HFF-Myc (cell line): ENCODE measurements at regions not wholly inside any gene's neighbourhood (a gene's known extent, or its start where the extent isn't known, plus 50 kb on each side); places are given as distances from the start of the nearest gene placed in this dataset.

ENCODE experiments used
- DNase-seq: peaks from one replicate; pipeline ENCODE4 v3.0.0-alpha.2; 2011; ENCODE audit warnings: low read depth; ENCODE audit errors: extremely low read depth
- H3K4me3 ChIP-seq: replicated peaks from 2 replicates; pipeline ENCODE4 v1.5.1; 2011; ENCODE audit warnings: low read depth, mild to moderate bottlenecking, control low read depth, low read length
- TF ChIP-seq, protein P1 (sequence below): IDR thresholded peaks from 2 replicates; pipeline ENCODE4 v1.5.1; 2012; ENCODE audit warnings: mild to moderate bottlenecking, low read depth, low read length, control low read depth; ENCODE audit errors: missing control alignments

DNA sequence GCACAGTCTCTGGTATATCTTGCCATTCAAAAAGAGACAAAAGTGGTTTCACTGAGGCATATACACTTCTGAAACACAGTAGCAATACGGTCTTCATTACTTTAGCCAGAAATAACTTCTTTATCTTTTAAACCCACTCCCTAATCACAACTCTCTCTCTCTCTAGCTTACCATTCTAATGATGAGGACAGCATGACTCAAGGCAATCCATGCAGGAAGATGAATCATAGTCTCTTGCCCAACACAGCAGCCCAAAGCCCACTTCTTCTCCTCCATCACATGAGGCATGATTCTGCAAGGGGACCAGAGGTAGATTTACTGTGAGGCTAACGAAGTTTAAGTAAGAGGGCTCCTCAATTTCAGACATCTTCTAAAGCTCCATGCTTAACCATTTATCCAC, 285.0 kb upstream of the NR5A2 start:
- H3K4me3 ChIP-seq: no peak overlapping the region
- DNase-seq: peak; percentile 29
- TF ChIP-seq, protein P1, sequence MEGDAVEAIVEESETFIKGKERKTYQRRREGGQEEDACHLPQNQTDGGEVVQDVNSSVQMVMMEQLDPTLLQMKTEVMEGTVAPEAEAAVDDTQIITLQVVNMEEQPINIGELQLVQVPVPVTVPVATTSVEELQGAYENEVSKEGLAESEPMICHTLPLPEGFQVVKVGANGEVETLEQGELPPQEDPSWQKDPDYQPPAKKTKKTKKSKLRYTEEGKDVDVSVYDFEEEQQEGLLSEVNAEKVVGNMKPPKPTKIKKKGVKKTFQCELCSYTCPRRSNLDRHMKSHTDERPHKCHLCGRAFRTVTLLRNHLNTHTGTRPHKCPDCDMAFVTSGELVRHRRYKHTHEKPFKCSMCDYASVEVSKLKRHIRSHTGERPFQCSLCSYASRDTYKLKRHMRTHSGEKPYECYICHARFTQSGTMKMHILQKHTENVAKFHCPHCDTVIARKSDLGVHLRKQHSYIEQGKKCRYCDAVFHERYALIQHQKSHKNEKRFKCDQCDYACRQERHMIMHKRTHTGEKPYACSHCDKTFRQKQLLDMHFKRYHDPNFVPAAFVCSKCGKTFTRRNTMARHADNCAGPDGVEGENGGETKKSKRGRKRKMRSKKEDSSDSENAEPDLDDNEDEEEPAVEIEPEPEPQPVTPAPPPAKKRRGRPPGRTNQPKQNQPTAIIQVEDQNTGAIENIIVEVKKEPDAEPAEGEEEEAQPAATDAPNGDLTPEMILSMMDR: no peak

DNA sequence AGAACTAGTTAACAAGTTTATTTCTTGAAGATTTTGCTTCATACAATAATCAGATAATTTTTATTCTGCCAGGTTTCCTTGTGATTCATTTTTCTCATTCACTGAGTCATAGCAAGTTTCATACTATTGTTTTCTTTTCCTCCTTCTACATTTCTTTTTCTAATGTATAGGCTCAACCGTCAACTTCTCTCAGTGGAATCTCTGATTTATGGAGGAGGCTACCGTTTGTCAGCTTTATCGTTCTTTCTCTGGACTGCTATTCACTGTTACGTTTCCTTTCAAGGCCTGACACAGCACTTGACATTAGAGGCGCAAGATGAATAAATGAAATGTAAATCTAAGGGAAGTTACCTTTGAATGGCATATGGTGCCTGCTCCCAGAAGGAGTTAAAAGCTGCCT, 284.3 kb upstream of the NR5A2 start:
- TF ChIP-seq, protein P1: no peak
- H3K4me3 ChIP-seq: no peak overlapping the region
- DNase-seq: no peak

DNA sequence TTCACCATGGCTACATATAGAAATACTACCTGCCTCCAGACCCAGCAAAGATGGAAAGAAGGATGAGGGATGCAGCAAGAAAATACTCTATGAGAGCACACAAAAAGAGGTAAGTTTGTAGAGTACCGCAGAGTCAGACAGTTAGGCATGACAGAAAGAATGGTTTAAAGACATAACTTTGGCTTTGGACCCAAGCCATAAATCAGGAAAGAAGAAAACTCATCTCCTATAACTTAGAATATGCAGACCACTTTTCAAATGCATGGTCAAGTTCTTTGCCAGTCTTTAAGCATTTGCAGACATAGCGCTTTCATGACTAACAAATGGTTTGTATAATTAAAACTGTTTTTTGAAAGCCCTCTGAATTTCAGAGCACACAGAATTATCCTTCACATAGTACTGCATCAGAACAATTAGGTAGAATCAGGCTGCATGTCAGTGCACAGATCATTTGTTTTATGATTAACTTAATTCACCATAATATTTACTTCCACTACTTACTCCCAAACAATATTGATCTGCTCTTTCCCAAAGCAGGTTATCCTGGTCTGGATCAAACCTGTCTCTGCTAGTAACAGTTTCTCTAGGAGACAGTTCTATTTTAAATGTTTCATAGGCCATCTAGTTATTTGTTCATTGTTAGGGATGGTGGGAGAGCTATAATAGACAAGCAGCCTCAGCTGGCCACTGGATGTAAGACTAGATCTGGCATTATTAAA, 280.7 kb upstream of the NR5A2 start:
- H3K4me3 ChIP-seq: no peak overlapping the region
- TF ChIP-seq, protein P1: no peak
- no peak for DNase-seq

DNA sequence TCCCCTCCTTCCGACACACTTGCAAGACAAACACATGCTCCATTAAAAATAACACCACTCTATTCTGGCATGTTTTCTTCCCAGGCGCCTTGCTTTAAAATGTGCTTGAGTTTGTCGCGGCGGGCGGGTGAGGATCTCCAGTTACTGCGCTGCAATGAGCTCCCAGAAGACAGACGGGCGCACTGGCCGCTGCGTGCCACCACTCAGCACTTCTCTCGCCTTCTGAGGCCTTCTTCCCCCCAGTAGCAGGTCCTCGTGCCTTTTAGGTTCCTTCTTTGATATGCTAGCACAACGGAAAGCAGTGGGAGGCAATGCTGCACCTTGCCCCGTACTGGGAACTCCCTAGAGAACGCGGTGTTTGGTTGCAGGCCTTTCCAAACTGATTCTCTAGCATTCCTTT, 279.5 kb upstream of the NR5A2 start:
- no peak overlapping the region for H3K4me3 ChIP-seq
- TF ChIP-seq, protein P1: no peak
- DNase-seq: no peak

DNA sequence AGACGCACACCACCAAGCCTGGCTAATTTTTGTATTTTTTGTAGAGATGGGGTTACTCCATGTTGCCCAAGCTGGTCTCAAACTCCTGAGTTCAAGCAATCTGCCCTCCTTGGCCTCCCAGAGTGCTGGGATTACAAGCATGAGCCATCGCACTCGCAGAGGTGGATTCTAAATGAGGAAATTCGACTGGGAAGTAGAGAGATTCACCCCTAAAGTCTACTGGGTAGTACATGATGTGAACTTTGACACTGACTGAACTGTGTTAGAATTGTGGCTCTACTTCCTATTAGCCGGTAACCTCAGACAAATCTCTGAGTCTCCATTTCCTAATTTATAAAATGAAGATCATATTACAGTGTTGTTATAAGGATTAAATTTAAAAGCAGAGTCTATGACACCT, 276.0 kb upstream of the NR5A2 start:
- H3K4me3 ChIP-seq: no peak overlapping the region
- no peak for DNase-seq
- TF ChIP-seq, protein P1: no peak

DNA sequence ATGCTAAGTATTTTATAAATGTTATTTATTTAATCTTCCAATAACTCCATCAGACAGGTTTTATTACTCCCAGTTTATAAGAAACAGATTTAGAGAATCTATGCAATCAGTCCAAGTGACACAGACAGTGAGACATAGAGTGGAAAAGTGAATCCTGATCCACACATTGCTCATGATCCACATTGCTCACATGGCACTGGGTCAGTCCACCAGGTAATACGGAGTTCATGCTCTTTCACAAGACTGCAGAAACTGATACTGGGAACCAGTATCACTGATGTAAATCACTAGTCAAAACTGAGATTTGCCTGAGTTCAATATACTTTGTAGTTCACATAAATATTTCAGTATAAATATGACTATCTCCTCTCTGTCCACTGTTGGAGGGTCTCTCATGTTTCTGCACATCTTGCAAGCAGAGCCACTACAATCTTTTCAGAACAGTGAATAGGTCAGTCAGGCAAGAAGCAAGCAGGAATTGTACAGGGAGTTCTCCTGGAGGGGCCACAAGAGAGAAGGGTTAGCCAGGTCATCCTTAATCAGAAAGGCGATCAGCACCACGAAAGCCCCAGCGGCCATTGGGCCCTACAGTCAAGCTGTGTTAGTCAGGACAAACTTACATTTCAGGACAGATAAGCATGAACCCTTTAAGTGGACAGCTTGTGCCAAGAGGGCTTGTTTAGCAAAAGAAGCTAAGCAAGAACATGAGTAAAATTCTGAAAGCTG, 275.4 kb upstream of the NR5A2 start:
- H3K4me3 ChIP-seq: no peak overlapping the region
- TF ChIP-seq, protein P1: no peak
- DNase-seq: no peak
